Activated CD4-positive, alpha-beta T cell treated with anti-CD3 and anti-CD28 coated beads for 36 hours (primary cell): ENCODE measurements at regions not wholly inside any gene's neighbourhood (a gene's known extent, or its start where the extent isn't known, plus 50 kb on each side); places are given as distances from the start of the nearest gene placed in this dataset.

Experiments
- ATAC-seq: fragments of 200-7000 bp; cut with Tn5 transposase; one replicate; pipeline ENCODE4 v1.10.0; 2021; ENCODE audit warnings: mild to moderate bottlenecking, moderate library complexity
- CTCF ChIA-PET: fragments of 350-600 bp; sonication (Branson Sonifier 250); formaldehyde crosslinking; loops from one replicate; lab custom pipeline; 2021; ENCODE audit warnings: antibody characterized with exemption; lab: Charles Lee
- POLR2A ChIA-PET: fragments of 350-600 bp; sonication (Branson Sonifier 250); formaldehyde crosslinking; loops from one replicate; lab custom pipeline; 2021; ENCODE audit warnings: antibody characterized with exemption, inconsistent platforms; lab: Charles Lee
- DNase-seq: peaks from one replicate; pipeline ENCODE4 v3.0.0-alpha.2; 2020
- H3K27ac Mint-ChIP-seq: one replicate; pipeline ENCODE4 v1.8.0; 2021; ENCODE audit warnings: mixed read lengths
- H3K27me3 Mint-ChIP-seq: one replicate; pipeline ENCODE4 v1.8.0; 2021; ENCODE audit warnings: mixed read lengths
- H3K36me3 Mint-ChIP-seq: one replicate; pipeline ENCODE4 v1.8.0; 2021; ENCODE audit warnings: low read depth, mixed read lengths
- H3K4me1 Mint-ChIP-seq: one replicate; pipeline ENCODE4 v1.8.0; 2021; ENCODE audit warnings: mixed read lengths
- H3K4me3 Mint-ChIP-seq: one replicate; pipeline ENCODE4 v1.8.0; 2021; ENCODE audit warnings: mild to moderate bottlenecking, moderate library complexity, mixed read lengths
- H3K9me3 Mint-ChIP-seq: one replicate; pipeline ENCODE4 v1.8.0; 2021; ENCODE audit warnings: low read depth, mixed read lengths
- intact Hi-C, 2 experiments: fragments of 100-400 bp; cut with DNase I in 1 of 2; cut with micrococcal nuclease in 1 of 2; formaldehyde crosslinking; loops; one replicate each; pipeline versions ENCODE4 v1.14.2 to v1.15.1; 2022 to 2024; cut with DNase I, micrococcal nuclease

DNA sequence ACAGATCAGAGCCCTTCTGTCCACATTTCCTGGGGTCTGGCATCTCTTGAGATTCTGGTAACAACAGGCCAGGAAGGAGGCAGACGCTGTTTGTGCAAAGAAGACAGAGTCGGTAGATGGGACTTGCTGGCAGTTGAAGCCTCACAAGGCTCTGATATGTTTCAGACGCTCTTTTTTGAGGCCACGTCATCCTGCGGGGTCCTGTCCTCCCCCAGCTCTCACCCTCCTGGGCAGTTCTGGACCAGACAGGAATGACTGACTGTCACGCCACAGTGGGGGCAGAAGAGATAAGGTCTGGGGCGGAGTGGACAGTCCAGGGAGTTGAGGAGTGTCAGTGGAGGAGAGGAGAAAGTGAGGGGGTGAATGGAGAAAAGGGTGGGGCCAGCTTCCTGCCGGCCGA is 87.1 kb upstream of the SULF2 start:
- intact Hi-C loops, result no loop called here
- ChIA-PET CTCF (interaction anchor here (0.7 kb wide), 1 partner anchor 609 kb away, joined by 3 read pairs; no protein-coding TSS in a partner anchor), POLR2A (no interaction called here)
- Mint-ChIP-seq H3K9me3 (no peaks in the 10 kb centered on the region), H3K27me3 (no peaks in the 10 kb centered on the region), H3K4me3 (no peak overlapping the region), H3K4me1 (no peaks in the 10 kb centered on the region), H3K36me3 (no peaks in the 10 kb centered on the region), H3K27ac (no peak overlapping the region)
- DNase-seq (no peak), ATAC-seq (no peak)

GRCh38 chr20:47870475-47870874 is 85.2 kb upstream of the SULF2 start:
- Mint-ChIP-seq H3K36me3 (no peaks in the 10 kb centered on the region), H3K4me3 (no peak overlapping the region), H3K27ac (no peak overlapping the region), H3K9me3 (no peaks in the 10 kb centered on the region), H3K4me1 (no peaks in the 10 kb centered on the region), H3K27me3 (no peaks in the 10 kb centered on the region)
- ATAC-seq (no peak), DNase-seq (no peak)
- intact Hi-C loops, result no loop called here
- ChIA-PET CTCF (no interaction called here), POLR2A (no interaction called here)

DNA sequence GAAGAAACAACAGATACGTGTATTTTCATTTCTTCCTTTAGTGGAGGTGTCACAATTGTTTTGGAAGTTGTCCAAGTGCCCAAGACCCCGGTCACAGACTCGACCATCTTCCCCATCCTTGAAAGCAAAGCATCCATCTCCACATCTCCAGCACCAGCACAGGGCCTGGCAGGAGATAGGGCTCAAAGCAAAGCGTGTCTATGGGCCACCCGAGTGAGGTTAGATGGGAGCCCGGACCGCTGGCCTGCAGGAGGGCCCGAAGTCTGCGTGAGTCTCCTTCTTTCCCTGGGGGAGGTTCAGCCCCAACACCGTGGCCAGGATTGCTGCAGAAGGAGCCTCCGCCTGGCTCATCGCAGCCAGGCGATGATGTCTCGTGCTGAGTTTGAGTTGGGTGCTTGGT is 83.5 kb upstream of the SULF2 start:
- Mint-ChIP-seq H3K4me3 (no peak overlapping the region), H3K4me1 (no peaks in the 10 kb centered on the region), H3K9me3 (no peaks in the 10 kb centered on the region), H3K27me3 (no peaks in the 10 kb centered on the region), H3K27ac (no peak overlapping the region), H3K36me3 (no peaks in the 10 kb centered on the region)
- ATAC-seq (no peak), DNase-seq (no peak)
- CTCF ChIA-PET, result no interaction called here
- POLR2A ChIA-PET, result no interaction called here
- intact Hi-C loops, result no loop called here

- H3K4me1 Mint-ChIP-seq, result no peaks in the 10 kb centered on the region
- DNase-seq (no peak), ATAC-seq (no peak)
- no peak overlapping the region for H3K27ac Mint-ChIP-seq
- H3K9me3 Mint-ChIP-seq, result no peaks in the 10 kb centered on the region
- no peak overlapping the region for H3K4me3 Mint-ChIP-seq
- ChIA-PET POLR2A (no interaction called here), CTCF (no interaction called here)
- H3K27me3 Mint-ChIP-seq, result peaks cover 3% of the 10 kb centered on the region
- intact Hi-C loops, result no loop called here
- no peaks in the 10 kb centered on the region for H3K36me3 Mint-ChIP-seq
Measured at GRCh38 chr20:47868236-47868635, 83.0 kb upstream of the SULF2 start.

DNA sequence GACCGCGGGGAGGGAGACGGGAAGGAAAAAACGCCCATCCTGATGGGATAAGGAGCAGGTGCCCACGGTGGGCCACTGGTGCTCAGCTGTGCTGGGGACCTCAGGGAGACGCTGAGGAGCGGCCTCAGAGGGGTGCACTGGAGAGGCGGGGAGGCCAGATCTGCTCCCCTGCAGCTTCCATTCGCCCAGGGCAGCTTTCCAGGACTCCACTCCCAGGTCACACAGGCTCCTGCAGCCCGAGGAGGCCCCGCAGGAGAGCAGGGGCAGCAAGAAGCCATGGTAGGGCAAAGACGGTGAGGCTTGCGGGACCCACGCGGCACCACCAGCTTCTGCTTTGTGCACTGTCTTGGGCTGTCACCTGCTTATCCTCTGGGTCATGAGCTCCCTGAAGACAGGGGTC is 82.5 kb upstream of the SULF2 start:
- H3K27ac Mint-ChIP-seq, result no peak overlapping the region
- intact Hi-C loops, result no loop called here
- no peaks in the 10 kb centered on the region for H3K36me3 Mint-ChIP-seq
- peaks cover 3% of the 10 kb centered on the region for H3K27me3 Mint-ChIP-seq
- POLR2A ChIA-PET, result no interaction called here
- no peaks in the 10 kb centered on the region for H3K9me3 Mint-ChIP-seq
- no peak for DNase-seq
- no peaks in the 10 kb centered on the region for H3K4me1 Mint-ChIP-seq
- no peak for ATAC-seq
- CTCF ChIA-PET, result no interaction called here
- no peak overlapping the region for H3K4me3 Mint-ChIP-seq

- DNase-seq (no peak), ATAC-seq (no peak)
- peaks cover 3% of the 10 kb centered on the region for H3K27me3 Mint-ChIP-seq
- H3K4me3 Mint-ChIP-seq, result no peak overlapping the region
- POLR2A ChIA-PET, result no interaction called here
- no peaks in the 10 kb centered on the region for H3K36me3 Mint-ChIP-seq
- no peak overlapping the region for H3K27ac Mint-ChIP-seq
- intact Hi-C loops, result no loop called here
- no peaks in the 10 kb centered on the region for H3K9me3 Mint-ChIP-seq
- no peaks in the 10 kb centered on the region for H3K4me1 Mint-ChIP-seq
- CTCF ChIA-PET, result no interaction called here
Measured at GRCh38 chr20:47866480-47866879, 81.2 kb upstream of the SULF2 start.

- H3K36me3 Mint-ChIP-seq, result no peaks in the 10 kb centered on the region
- POLR2A ChIA-PET, result no interaction called here
- DNase-seq (no peak), ATAC-seq (no peak)
- H3K9me3 Mint-ChIP-seq, result no peaks in the 10 kb centered on the region
- intact Hi-C loops, result no loop called here
- CTCF ChIA-PET, result no interaction called here
- H3K27me3 Mint-ChIP-seq, result peaks cover 3% of the 10 kb centered on the region
- no peak overlapping the region for H3K27ac Mint-ChIP-seq
- H3K4me1 Mint-ChIP-seq, result no peaks in the 10 kb centered on the region
- no peak overlapping the region for H3K4me3 Mint-ChIP-seq
Measured at GRCh38 chr20:47865912-47866311, 80.6 kb upstream of the SULF2 start.

- intact Hi-C loops, result no loop called here
- H3K9me3 Mint-ChIP-seq, result no peaks in the 10 kb centered on the region
- H3K4me3 Mint-ChIP-seq, result no peak overlapping the region
- no peak overlapping the region for H3K27ac Mint-ChIP-seq
- POLR2A ChIA-PET, result no interaction called here
- H3K27me3 Mint-ChIP-seq, result peaks cover 3% of the 10 kb centered on the region
- ATAC-seq (no peak), DNase-seq (no peak)
- no peaks in the 10 kb centered on the region for H3K36me3 Mint-ChIP-seq
- CTCF ChIA-PET, result no interaction called here
- H3K4me1 Mint-ChIP-seq, result no peaks in the 10 kb centered on the region
Measured at GRCh38 chr20:47865451-47865850, 80.2 kb upstream of the SULF2 start.

- H3K27ac Mint-ChIP-seq, result no peak overlapping the region
- DNase-seq, result no peak
- H3K9me3 Mint-ChIP-seq, result no peaks in the 10 kb centered on the region
- intact Hi-C loops, result no loop called here
- no peak overlapping the region for H3K4me3 Mint-ChIP-seq
- no peak for ATAC-seq
- H3K36me3 Mint-ChIP-seq, result no peaks in the 10 kb centered on the region
- CTCF ChIA-PET, result no interaction called here
- POLR2A ChIA-PET, result no interaction called here
- H3K4me1 Mint-ChIP-seq, result no peaks in the 10 kb centered on the region
- H3K27me3 Mint-ChIP-seq, result peaks cover 3% of the 10 kb centered on the region
Measured at GRCh38 chr20:47863981-47864380, 78.7 kb upstream of the SULF2 start.

- no peaks in the 10 kb centered on the region for H3K4me1 Mint-ChIP-seq
- CTCF ChIA-PET, result no interaction called here
- POLR2A ChIA-PET, result no interaction called here
Measured at GRCh38 chr20:47863315-47863965, 78.2 kb upstream of the SULF2 start.

DNA sequence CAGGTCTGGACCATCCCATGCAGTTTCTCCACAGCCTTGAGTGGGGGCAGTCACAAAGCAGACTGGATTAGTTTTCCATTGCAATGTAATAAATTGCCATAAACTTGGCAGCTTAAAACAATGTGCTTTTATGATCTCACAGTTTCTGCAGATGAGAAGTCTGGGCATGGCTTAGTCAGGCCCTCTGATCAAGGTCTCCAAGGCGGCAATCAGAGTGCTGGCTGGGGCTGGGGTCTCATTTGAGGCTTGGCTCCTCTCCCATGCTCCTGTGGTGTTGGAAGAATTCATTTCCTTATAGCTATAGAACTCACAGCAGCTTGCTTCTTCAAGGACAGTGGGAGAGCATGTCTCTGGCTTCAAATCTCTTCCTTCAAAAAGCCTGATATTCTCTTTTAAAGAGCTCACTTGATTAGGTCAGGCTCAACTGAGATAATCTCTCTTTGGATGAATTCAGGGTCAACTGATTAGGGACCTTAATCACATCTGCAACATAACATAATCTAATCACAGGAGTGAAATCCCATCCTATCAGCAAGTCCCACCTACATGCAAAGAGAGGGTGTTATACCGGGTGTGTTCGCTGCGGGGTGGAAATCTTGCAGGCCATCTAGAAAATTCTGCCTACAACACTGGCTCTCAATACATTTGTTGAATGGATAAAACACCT is 77.4 kb upstream of the SULF2 start:
- peaks cover 3% of the 10 kb centered on the region for H3K27me3 Mint-ChIP-seq
- CTCF ChIA-PET, result no interaction called here
- no peaks in the 10 kb centered on the region for H3K36me3 Mint-ChIP-seq
- H3K4me1 Mint-ChIP-seq, result no peaks in the 10 kb centered on the region
- intact Hi-C loops, result no loop called here
- DNase-seq, result no peak
- no peak for ATAC-seq
- POLR2A ChIA-PET, result no interaction called here
- H3K27ac Mint-ChIP-seq, result no peak overlapping the region
- H3K4me3 Mint-ChIP-seq, result no peak overlapping the region
- no peaks in the 10 kb centered on the region for H3K9me3 Mint-ChIP-seq

More at GRCh38 chr20:47863315-47863965, 78.2 kb upstream of the SULF2 start:
- peaks cover 3% of the 10 kb centered on the region for H3K27me3 Mint-ChIP-seq
- ATAC-seq, result no peak
- H3K36me3 Mint-ChIP-seq, result no peaks in the 10 kb centered on the region
- DNase-seq, result no peak
- H3K9me3 Mint-ChIP-seq, result no peaks in the 10 kb centered on the region
- intact Hi-C loops, result no loop called here
- H3K27ac Mint-ChIP-seq, result no peak overlapping the region
- H3K4me3 Mint-ChIP-seq, result no peak overlapping the region

- Mint-ChIP-seq H3K27ac (no peak overlapping the region), H3K4me1 (no peaks in the 10 kb centered on the region), H3K36me3 (no peaks in the 10 kb centered on the region), H3K4me3 (no peak overlapping the region), H3K9me3 (no peaks in the 10 kb centered on the region), H3K27me3 (peaks cover 3% of the 10 kb centered on the region)
- DNase-seq, result no peak
- ATAC-seq, result no peak
- intact Hi-C loops, result no loop called here
- CTCF ChIA-PET, result no interaction called here
- POLR2A ChIA-PET, result no interaction called here
Measured at GRCh38 chr20:47861116-47861515, 75.8 kb upstream of the SULF2 start.
